Brain microvascular endothelial cell (primary cell): ENCODE measurements at regions not wholly inside any gene's neighbourhood (a gene's known extent, or its start where the extent isn't known, plus 50 kb on each side); places are given as distances from the start of the nearest gene placed in this dataset.
"Not testable (repeated sequence)": the region's sequence is repeated elsewhere in the genome, so short reads cannot be mapped to it uniquely, and the experiment has no call there.

Source experiments
- DNase-seq: peaks from one replicate; pipeline ENCODE4 v3.0.0-alpha.2; 2020
- H3K27ac ChIP-seq: fragments of 250-450 bp; sonication (Bioruptor Pico); 2 replicates; pipeline ENCODE4 v1.5.1; 2020; ENCODE audit warnings: mild to moderate bottlenecking, moderate library complexity
- H3K27me3 ChIP-seq: fragments of 250-450 bp; sonication (Bioruptor Pico); replicated peaks from 2 replicates; pipeline ENCODE4 v1.5.1; 2020; ENCODE audit warnings: mild to moderate bottlenecking
- H3K36me3 ChIP-seq: fragments of 250-450 bp; sonication (Bioruptor Pico); replicated peaks from 2 replicates; pipeline ENCODE4 v1.5.1; 2020; ENCODE audit warnings: mild to moderate bottlenecking
- H3K4me3 ChIP-seq: 2 replicates; pipeline ENCODE4 v1.5.1; 2011; ENCODE audit warnings: low read depth, mild to moderate bottlenecking, control low read depth, low read length, moderate library complexity
- CTCF ChIP-seq: IDR thresholded peaks from 2 replicates; pipeline ENCODE4 v1.5.1; 2011; ENCODE audit warnings: low read depth, mild to moderate bottlenecking, moderate library complexity, low read length, control low read depth, inconsistent platforms; ENCODE audit errors: missing control alignments
- in situ Hi-C: cut with HindIII; loops from 2 replicates; pipeline ENCODE4 v1.10.0; 2017; ENCODE audit warnings: low sequenced_read_pairs, low pct_ligation_motif_present

DNA sequence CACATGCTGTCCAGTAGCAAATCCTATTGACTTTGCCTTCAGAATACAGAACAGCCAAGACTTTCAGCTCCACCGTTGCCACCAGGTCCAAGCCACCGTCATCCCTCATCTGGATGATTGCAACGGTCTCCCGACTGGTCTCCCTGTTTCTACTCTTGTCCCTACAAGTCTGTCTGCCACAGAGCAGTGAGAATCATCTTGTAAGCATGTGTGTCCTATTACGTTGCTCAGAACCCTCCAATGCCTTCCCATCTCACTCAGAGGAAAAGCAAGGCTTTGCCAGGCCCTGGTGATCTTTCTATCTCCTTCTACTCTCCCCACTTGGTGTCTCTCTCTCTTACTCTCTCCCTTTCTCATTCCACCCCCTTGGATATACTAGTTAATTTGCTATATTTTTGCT is 76.7 kb upstream of the GDNF start:
- Histone ChIP-seq H3K4me3 (no peak overlapping the region), H3K36me3 (no peaks in the 10 kb centered on the region), H3K27me3 (peaks cover 11% of the 10 kb centered on the region), H3K27ac (no peak overlapping the region)
- no peak for TF ChIP-seq CTCF
- DNase-seq: no peak
- in situ Hi-C loops: no loop called here

DNA sequence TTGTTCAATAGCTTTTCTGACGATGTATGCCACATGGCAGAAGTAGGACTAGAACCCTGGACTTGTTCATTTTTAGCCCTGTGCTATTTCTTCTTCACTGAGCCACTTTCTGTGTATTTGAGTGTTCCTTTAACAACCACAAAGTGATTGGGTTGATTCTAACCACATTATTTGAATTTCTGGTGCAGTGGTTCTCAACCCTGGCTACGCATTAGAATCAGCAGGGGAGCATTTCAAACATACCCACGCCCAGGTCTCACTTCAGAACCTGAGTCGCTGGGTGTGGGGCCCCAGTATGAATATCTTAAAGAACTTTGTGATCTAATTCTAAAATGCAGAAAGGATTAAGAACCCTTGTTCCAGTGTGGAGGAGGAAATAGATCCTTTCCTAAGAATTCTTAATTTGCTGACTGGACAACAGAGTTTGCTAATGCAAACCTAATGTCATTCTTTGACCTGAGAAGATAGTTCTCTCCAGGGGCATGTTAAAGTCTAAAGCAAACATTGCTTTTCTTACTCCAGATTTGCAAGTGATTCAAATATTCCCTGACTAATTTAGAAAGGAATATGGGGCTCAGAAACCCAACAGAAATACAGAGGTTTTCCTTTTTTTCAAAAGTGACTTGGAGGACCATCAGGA is 75.4 kb upstream of the GDNF start:
- Histone ChIP-seq H3K4me3 (no peak overlapping the region), H3K36me3 (no peaks in the 10 kb centered on the region), H3K27ac (no peak overlapping the region), H3K27me3 (peaks cover 15% of the 10 kb centered on the region)
- no peak for TF ChIP-seq CTCF
- no peak for DNase-seq
- in situ Hi-C loops: no loop called here

DNA sequence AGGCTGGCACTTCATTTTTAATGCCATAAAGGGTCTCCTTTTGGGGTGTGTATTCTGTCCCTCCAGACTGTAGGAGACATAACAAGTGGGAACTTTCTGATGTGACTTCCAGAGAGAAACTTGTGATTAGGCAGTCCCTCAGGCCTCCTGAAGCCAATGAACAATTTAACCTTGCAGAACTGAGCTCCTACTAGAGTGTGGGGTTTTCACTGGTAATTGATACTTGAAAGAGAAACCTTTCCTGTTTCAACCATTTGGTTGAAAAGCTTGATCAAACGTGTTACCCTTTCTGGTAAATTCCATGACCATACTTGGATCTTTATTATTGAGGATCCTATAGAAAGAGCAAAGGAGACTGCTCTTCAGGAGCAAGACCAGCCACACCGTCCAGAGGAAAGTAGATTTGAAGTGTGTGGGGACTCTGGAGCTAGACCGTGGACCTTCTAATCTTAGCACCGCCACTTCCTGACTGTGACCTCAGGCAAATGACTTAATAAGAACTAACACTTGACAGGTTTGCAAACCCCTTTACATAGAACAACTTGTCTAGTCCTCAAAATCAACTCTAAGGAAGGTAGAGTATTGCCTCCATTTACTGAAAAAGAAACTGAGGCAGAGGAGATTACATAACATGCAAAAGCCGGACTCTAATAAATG is 69.9 kb upstream of the GDNF start:
- H3K36me3 ChIP-seq, H3K27me3 ChIP-seq, DNase-seq, H3K4me3 ChIP-seq, in situ Hi-C loops, H3K27ac ChIP-seq: not testable (repeated sequence)

GRCh38 chr5:37906416-37906815 is 66.6 kb upstream of the GDNF start:
- no peak for DNase-seq
- Histone ChIP-seq H3K27me3 (peaks cover 3% of the 10 kb centered on the region), H3K27ac (no peak overlapping the region), H3K4me3 (no peak overlapping the region), H3K36me3 (no peaks in the 10 kb centered on the region)
- TF ChIP-seq CTCF: no peak
- in situ Hi-C loops: no loop called here

GRCh38 chr5:37905230-37905629 is 65.4 kb upstream of the GDNF start:
- no peak overlapping the region for H3K4me3 ChIP-seq
- DNase-seq: no peak
- no peak for TF ChIP-seq CTCF
- H3K36me3 ChIP-seq: no peaks in the 10 kb centered on the region
- H3K27me3 ChIP-seq: no peaks in the 10 kb centered on the region
- H3K27ac ChIP-seq: no peak overlapping the region
- in situ Hi-C loops: no loop called here

DNA sequence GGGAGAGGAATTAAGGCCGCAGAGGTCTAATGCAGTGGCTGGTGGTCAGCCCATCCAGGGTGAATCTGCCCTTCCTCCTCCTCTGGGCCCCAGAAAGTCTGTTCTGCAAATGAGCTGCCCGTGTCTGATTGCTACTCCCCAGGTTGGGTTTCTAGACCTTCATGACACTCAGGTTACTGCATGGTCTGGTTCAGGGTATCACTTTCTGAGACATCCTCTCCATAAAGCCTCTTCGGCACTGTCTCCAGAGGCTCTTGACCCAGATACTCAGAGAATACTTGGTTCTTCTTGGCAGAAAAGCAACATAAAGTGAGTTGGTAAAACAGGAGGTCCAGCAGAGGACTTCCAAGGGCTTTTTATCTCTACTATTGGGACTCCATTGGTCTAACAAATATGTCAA is 62.5 kb upstream of the GDNF start:
- Histone ChIP-seq H3K4me3 (no peak overlapping the region), H3K36me3 (no peaks in the 10 kb centered on the region), H3K27me3 (no peaks in the 10 kb centered on the region), H3K27ac (no peak overlapping the region)
- no peak for DNase-seq
- no peak for TF ChIP-seq CTCF
- in situ Hi-C loops: no loop called here
